ENCODE measurements at regions not wholly inside any gene's neighbourhood (a gene's known extent, or its start where the extent isn't known, plus 50 kb on each side); places are given as distances from the start of the nearest gene placed in this dataset.
"Not testable (repeated sequence)": the region's sequence is repeated elsewhere in the genome, so short reads cannot be mapped to it uniquely, and the experiment has no call there.

- DNase-seq = no peak
- H3K4me3 Mint-ChIP-seq = no peak overlapping the region
- peaks cover 4% of the 10 kb centered on the region for H3K27me3 Mint-ChIP-seq
- H3K27ac Mint-ChIP-seq = no peak overlapping the region
- H3K36me3 Mint-ChIP-seq (ENCODE audit: low read depth) = no peaks in the 10 kb centered on the region
- H3K9me3 Mint-ChIP-seq = no peaks in the 10 kb centered on the region
- H3K4me1 Mint-ChIP-seq = no peaks in the 10 kb centered on the region
- no peak for ATAC-seq
Measured at GRCh38 chr5:159792180-159792579, 124.1 kb upstream of the ADRA1B start.

GRCh38 chr5:159797261-159797970 lies 118.9 kb upstream of the ADRA1B start:
- Mint-ChIP-seq H3K27ac (no peak overlapping the region), H3K4me3 (no peak overlapping the region), H3K36me3 (ENCODE audit: low read depth) (no peaks in the 10 kb centered on the region), H3K4me1 (no peaks in the 10 kb centered on the region), H3K9me3 (no peaks in the 10 kb centered on the region), H3K27me3 (peaks cover 10% of the 10 kb centered on the region)
- DNase-seq (no peak), ATAC-seq (no peak)

- no peaks in the 10 kb centered on the region for H3K36me3 Mint-ChIP-seq (ENCODE audit: low read depth)
- peaks cover 2% of the 10 kb centered on the region for H3K4me1 Mint-ChIP-seq
- H3K27me3 Mint-ChIP-seq = peaks cover 23% of the 10 kb centered on the region
- ATAC-seq = no peak
- no peak for DNase-seq
- peaks cover 4% of the 10 kb centered on the region for H3K9me3 Mint-ChIP-seq
- no peak overlapping the region for H3K27ac Mint-ChIP-seq
- H3K4me3 Mint-ChIP-seq = no peak overlapping the region
Measured at GRCh38 chr5:159799701-159800100, 116.6 kb upstream of the ADRA1B start.

- Mint-ChIP-seq H3K4me3 (no peak overlapping the region), H3K9me3 (peaks cover 4% of the 10 kb centered on the region), H3K4me1 (peaks cover 2% of the 10 kb centered on the region), H3K27ac (no peak overlapping the region), H3K36me3 (ENCODE audit: low read depth) (no peaks in the 10 kb centered on the region), H3K27me3 (peaks cover 23% of the 10 kb centered on the region)
- ATAC-seq (no peak), DNase-seq (no peak)
Measured at GRCh38 chr5:159800131-159800840, 116.0 kb upstream of the ADRA1B start.

- H3K27me3 Mint-ChIP-seq = peaks cover 27% of the 10 kb centered on the region
- H3K9me3 Mint-ChIP-seq = peaks cover 4% of the 10 kb centered on the region
- no peaks in the 10 kb centered on the region for H3K36me3 Mint-ChIP-seq (ENCODE audit: low read depth)
- no peak overlapping the region for H3K27ac Mint-ChIP-seq
- no peak overlapping the region for H3K4me3 Mint-ChIP-seq
- peaks cover 2% of the 10 kb centered on the region for H3K4me1 Mint-ChIP-seq
- ATAC-seq (no peak), DNase-seq (no peak)
Measured at GRCh38 chr5:159801303-159801702, 115.0 kb upstream of the ADRA1B start.

GRCh38 chr5:159802661-159803060 lies 113.6 kb upstream of the ADRA1B start:
- no peak overlapping the region for H3K4me3 Mint-ChIP-seq
- DNase-seq = no peak
- H3K9me3 Mint-ChIP-seq = peaks cover 8% of the 10 kb centered on the region
- H3K36me3 Mint-ChIP-seq (ENCODE audit: low read depth) = no peaks in the 10 kb centered on the region
- peaks cover 30% of the 10 kb centered on the region for H3K27me3 Mint-ChIP-seq
- ATAC-seq = no peak
- H3K27ac Mint-ChIP-seq = no peak overlapping the region
- H3K4me1 Mint-ChIP-seq = peaks cover 2% of the 10 kb centered on the region

GRCh38 chr5:159804121-159804520 lies 112.2 kb upstream of the ADRA1B start:
- DNase-seq (no peak), ATAC-seq (no peak)
- Mint-ChIP-seq H3K27me3 (peaks cover 27% of the 10 kb centered on the region), H3K36me3 (ENCODE audit: low read depth) (no peaks in the 10 kb centered on the region), H3K9me3 (peaks cover 8% of the 10 kb centered on the region), H3K4me1 (peaks cover 2% of the 10 kb centered on the region), H3K27ac (no peak overlapping the region), H3K4me3 (no peak overlapping the region)

GRCh38 chr5:159805021-159805420 lies 111.3 kb upstream of the ADRA1B start:
- peaks cover 12% of the 10 kb centered on the region for H3K9me3 Mint-ChIP-seq

GRCh38 chr5:159807135-159807534 lies 109.1 kb upstream of the ADRA1B start:
- H3K27me3 Mint-ChIP-seq = peaks cover 20% of the 10 kb centered on the region
- H3K36me3 Mint-ChIP-seq (ENCODE audit: low read depth); DNase-seq; H3K4me3 Mint-ChIP-seq; H3K27ac Mint-ChIP-seq; ATAC-seq; H3K4me1 Mint-ChIP-seq: not testable (repeated sequence)
- peaks cover 18% of the 10 kb centered on the region for H3K9me3 Mint-ChIP-seq

More at GRCh38 chr5:159805021-159805420, 111.3 kb upstream of the ADRA1B start:
- Mint-ChIP-seq H3K4me1 (peaks cover 2% of the 10 kb centered on the region), H3K27ac (no peak overlapping the region), H3K4me3 (no peak overlapping the region), H3K27me3 (peaks cover 27% of the 10 kb centered on the region), H3K36me3 (ENCODE audit: low read depth) (no peaks in the 10 kb centered on the region)
- ATAC-seq (no peak), DNase-seq (no peak)

GRCh38 chr5:159807586-159807985 lies 108.7 kb upstream of the ADRA1B start:
- H3K36me3 Mint-ChIP-seq (ENCODE audit: low read depth) = no peaks in the 10 kb centered on the region
- H3K4me3 Mint-ChIP-seq = no peak overlapping the region
- peaks cover under 1% of the 10 kb centered on the region for H3K4me1 Mint-ChIP-seq
- ATAC-seq (no peak), DNase-seq (no peak)
- H3K27me3 Mint-ChIP-seq = peaks cover 19% of the 10 kb centered on the region
- no peak overlapping the region for H3K27ac Mint-ChIP-seq
- peaks cover 18% of the 10 kb centered on the region for H3K9me3 Mint-ChIP-seq

GRCh38 chr5:159811712-159812111 lies 104.6 kb upstream of the ADRA1B start:
- ATAC-seq (no peak), DNase-seq (no peak)
- no peaks in the 10 kb centered on the region for H3K36me3 Mint-ChIP-seq (ENCODE audit: low read depth)
- no peak overlapping the region for H3K27ac Mint-ChIP-seq
- peaks cover 13% of the 10 kb centered on the region for H3K9me3 Mint-ChIP-seq
- peaks cover 1% of the 10 kb centered on the region for H3K27me3 Mint-ChIP-seq
- H3K4me1 Mint-ChIP-seq = peaks cover 2% of the 10 kb centered on the region
- H3K4me3 Mint-ChIP-seq = no peak overlapping the region

- peaks cover 13% of the 10 kb centered on the region for H3K9me3 Mint-ChIP-seq
- not testable (repeated sequence) for H3K4me3 Mint-ChIP-seq; H3K4me1 Mint-ChIP-seq; H3K36me3 Mint-ChIP-seq (ENCODE audit: low read depth); H3K27ac Mint-ChIP-seq; H3K27me3 Mint-ChIP-seq; DNase-seq; ATAC-seq
Measured at GRCh38 chr5:159812759-159813158, 103.5 kb upstream of the ADRA1B start.

- ATAC-seq = no peak
- no peaks in the 10 kb centered on the region for H3K36me3 Mint-ChIP-seq (ENCODE audit: low read depth)
- no peak for DNase-seq
- H3K27me3 Mint-ChIP-seq = peaks cover 1% of the 10 kb centered on the region
- no peak overlapping the region for H3K4me3 Mint-ChIP-seq
- peaks cover 2% of the 10 kb centered on the region for H3K4me1 Mint-ChIP-seq
- peaks cover 13% of the 10 kb centered on the region for H3K9me3 Mint-ChIP-seq
- no peak overlapping the region for H3K27ac Mint-ChIP-seq
Measured at GRCh38 chr5:159814222-159814621, 102.1 kb upstream of the ADRA1B start.

- peaks cover 9% of the 10 kb centered on the region for H3K9me3 Mint-ChIP-seq
- no peak for ATAC-seq
- no peak for DNase-seq
- H3K27me3 Mint-ChIP-seq = peaks cover 1% of the 10 kb centered on the region
- H3K36me3 Mint-ChIP-seq (ENCODE audit: low read depth) = no peaks in the 10 kb centered on the region
- no peak overlapping the region for H3K27ac Mint-ChIP-seq
- peaks cover 2% of the 10 kb centered on the region for H3K4me1 Mint-ChIP-seq
- H3K4me3 Mint-ChIP-seq = no peak overlapping the region
Measured at GRCh38 chr5:159814805-159815585, 101.3 kb upstream of the ADRA1B start.

All from activated naive CD8-positive, alpha-beta T cell treated with anti-CD3 and anti-CD28 coated beads, Interleukin-2, amount 50 U/mL, for 24 hours (primary cell).